ENCODE measurements at regions not wholly inside any gene's neighbourhood (a gene's known extent, or its start where the extent isn't known, plus 50 kb on each side); places are given as distances from the start of the nearest gene placed in this dataset.

GRCh38 chr11:19595840-19596751 lies 116.5 kb upstream of the NAV2 start:
- no peak for TF ChIP-seq TAF1 (IDR thresholded peaks at IDR 0.05; ENCODE audit: low read depth)
- TF ChIP-seq POLR2AphosphoS5 (IDR thresholded peaks at IDR 0.05): no peak
- TF ChIP-seq RAD21 (conservative IDR thresholded peaks at IDR 0.05): no peak
- no peak for TF ChIP-seq MXI1 (conservative IDR thresholded peaks at IDR 0.05; ENCODE audit: poor library complexity, severe bottlenecking)
- no peak for TF ChIP-seq SMC3 (conservative IDR thresholded peaks at IDR 0.05; ENCODE audit: poor library complexity)
- no peak for TF ChIP-seq REST (IDR thresholded peaks at IDR 0.05; ENCODE audit: borderline replicate concordance)
- no peak for TF ChIP-seq CTCF (IDR thresholded peaks at IDR 0.05; ENCODE audit: poor library complexity, severe bottlenecking)
- TF ChIP-seq EP300 (conservative IDR thresholded peaks at IDR 0.05; ENCODE audit: poor library complexity, severe bottlenecking): no peak
- no peaks in the 10 kb centered on the region for H3F3A ChIP-seq (ENCODE audit: insufficient read depth, low read length, poor library complexity, severe bottlenecking)
- no peaks in the 10 kb centered on the region for H3K9me2 ChIP-seq (ENCODE audit: insufficient read depth, low read length)
- no peaks in the 10 kb centered on the region for H3K36me3 ChIP-seq (ENCODE audit: insufficient read depth, low read length)
- no peak overlapping the region for H3K4me3 ChIP-seq (ENCODE audit: low read length)
- H3K27me3 ChIP-seq (ENCODE audit: insufficient read depth, low read depth, low read length): no peaks in the 10 kb centered on the region
- H3K27ac ChIP-seq (ENCODE audit: low read length): no peak overlapping the region
- no peak overlapping the region for H3K9ac ChIP-seq (ENCODE audit: low read length)
- no peaks in the 10 kb centered on the region for H4K20me1 ChIP-seq (ENCODE audit: insufficient read depth)
- H3K79me2 ChIP-seq (replicated peaks; ENCODE audit: insufficient read depth, low read length): no peaks in the 10 kb centered on the region
- no peak overlapping the region for H3K4me2 ChIP-seq (ENCODE audit: low read length)
- no peak overlapping the region for H2AFZ ChIP-seq (ENCODE audit: low read depth, low read length)
- no peaks in the 10 kb centered on the region for H3K9me3 ChIP-seq (ENCODE audit: low read length)

- no peak for TF ChIP-seq MXI1 (conservative IDR thresholded peaks at IDR 0.05; ENCODE audit: poor library complexity, severe bottlenecking)
- no peak for TF ChIP-seq TAF1 (IDR thresholded peaks at IDR 0.05; ENCODE audit: low read depth)
- TF ChIP-seq SMC3 (conservative IDR thresholded peaks at IDR 0.05; ENCODE audit: poor library complexity): no peak
- TF ChIP-seq EZH2 (IDR thresholded peaks at IDR 0.05; ENCODE audit: borderline replicate concordance, insufficient read depth, low read length, poor library complexity, severe bottlenecking): no peak
- TF ChIP-seq CTCF (IDR thresholded peaks at IDR 0.05; ENCODE audit: poor library complexity, severe bottlenecking): no peak
- TF ChIP-seq EP300 (conservative IDR thresholded peaks at IDR 0.05; ENCODE audit: poor library complexity, severe bottlenecking): no peak
- TF ChIP-seq RAD21 (conservative IDR thresholded peaks at IDR 0.05): no peak
- no peak for TF ChIP-seq REST (IDR thresholded peaks at IDR 0.05; ENCODE audit: borderline replicate concordance)
- TF ChIP-seq POLR2AphosphoS5 (IDR thresholded peaks at IDR 0.05): no peak
- Histone ChIP-seq H3K4me2 (ENCODE audit: low read length) (no peak overlapping the region), H3F3A (ENCODE audit: insufficient read depth, low read length, poor library complexity, severe bottlenecking) (no peaks in the 10 kb centered on the region), H2AFZ (ENCODE audit: low read depth, low read length) (no peak overlapping the region), H3K27me3 (ENCODE audit: insufficient read depth, low read depth, low read length) (no peaks in the 10 kb centered on the region), H3K4me3 (ENCODE audit: low read length) (no peak overlapping the region), H3K79me2 (replicated peaks; ENCODE audit: insufficient read depth, low read length) (no peaks in the 10 kb centered on the region), H3K9ac (ENCODE audit: low read length) (no peak overlapping the region), H4K20me1 (ENCODE audit: insufficient read depth) (no peaks in the 10 kb centered on the region), H3K36me3 (ENCODE audit: insufficient read depth, low read length) (no peaks in the 10 kb centered on the region), H3K9me3 (ENCODE audit: low read length) (no peaks in the 10 kb centered on the region), H3K9me2 (ENCODE audit: insufficient read depth, low read length) (no peaks in the 10 kb centered on the region), H3K27ac (ENCODE audit: low read length) (no peak overlapping the region)
These were observed 117.2 kb upstream of the NAV2 start for GRCh38 chr11:19595499-19595839.

Measured in neural cell (in vitro differentiated cells).